GM12878 (cell line): ENCODE measurements at regions not wholly inside any gene's neighbourhood (a gene's known extent, or its start where the extent isn't known, plus 50 kb on each side); places are given as distances from the start of the nearest gene placed in this dataset.

Source experiments
- ATAC-seq: fragments of 200-7000 bp; cut with Tn5 transposase; 3 replicates; pipeline ENCODE4 v1.9.1; 2020; ENCODE audit warnings: mild to moderate bottlenecking, moderate library complexity
- BruUV-seq: library from RNA; stranded (reverse); fragments of 400-500 nt; replicated peaks from 2 replicates; lab custom pipeline; 2021; lab: Mats Ljungman, UMichigan
- CTCF ChIA-PET: fragments of 300-600 bp; sonication (Branson Sonifier 250); formaldehyde crosslinking; extraction: SDS; loops from one replicate; lab custom pipeline; 2021; ENCODE audit warnings: inconsistent platforms; lab: Yijun Ruan, JAX
- POLR2A ChIA-PET: fragments of 350-600 bp; formaldehyde crosslinking; extraction: SDS; loops from one replicate; lab custom pipeline; 2021; ENCODE audit warnings: inconsistent platforms; lab: Charles Lee
- RAD21 ChIA-PET: fragments of 300-600 bp; sonication (Branson Sonifier 250); formaldehyde crosslinking; loops from one replicate; lab custom pipeline; 2023; ENCODE audit warnings: antibody characterized with exemption; ENCODE audit not compliant: unreplicated experiment; lab: Charles Lee
- SMC1A ChIA-PET: fragments of 300-600 bp; sonication (Branson Sonifier 250); formaldehyde crosslinking; loops from one replicate; lab custom pipeline; 2023; ENCODE audit not compliant: unreplicated experiment, uncharacterized antibody; lab: Charles Lee
- DNase-seq: peaks from one replicate; pipeline ENCODE4 v3.0.0-alpha.2; 2011; ENCODE audit warnings: low read depth, low spot score
- FAIRE-seq: peaks from 3 replicates; lab custom pipeline; 2011; peaks lifted over from hg19 to GRCh38; lab: Jason Lieb, UNC
- H2AFZ ChIP-seq: 2 replicates; pipeline ENCODE4 v1.6.0; 2011; ENCODE audit warnings: low read depth, low read length, control low read depth; ENCODE audit not compliant: control insufficient read depth
- H3K27ac ChIP-seq: 2 replicates; pipeline ENCODE4 v1.5.1; 2011; ENCODE audit warnings: control low read depth; ENCODE audit not compliant: control insufficient read depth, insufficient read depth
- H3K27me3 ChIP-seq, 2 experiments: replicated peaks in 1 of 2; 2 replicates each; pipeline versions ENCODE4 v1.6.0 to v1.6.1; 2011; ENCODE audit warnings: low read length in 1 of 2; ENCODE audit not compliant: control insufficient read depth in 2 of 2, insufficient read depth in 2 of 2
- H3K36me3 ChIP-seq, 2 experiments: 2 replicates each; pipeline ENCODE4 v1.5.1; 2011; ENCODE audit warnings: low read length in 1 of 2; ENCODE audit not compliant: control insufficient read depth in 2 of 2, insufficient read depth in 2 of 2
- H3K4me1 ChIP-seq: 2 replicates; pipeline ENCODE4 v1.6.1; 2011; ENCODE audit warnings: mild to moderate bottlenecking, low read length, moderate library complexity, mixed read lengths; ENCODE audit not compliant: control insufficient read depth, insufficient read depth
- H3K4me2 ChIP-seq: 2 replicates; pipeline ENCODE4 v1.6.0; 2011; ENCODE audit warnings: control low read depth; ENCODE audit not compliant: control insufficient read depth, insufficient read depth
- H3K4me3 ChIP-seq: fragments of 200-600 bp; sonication (generic); 2 replicates; pipeline ENCODE4 v1.5.1; 2016
- H3K79me2 ChIP-seq: 2 replicates; pipeline ENCODE4 v1.6.0; 2011; ENCODE audit warnings: low read length; ENCODE audit not compliant: control insufficient read depth, insufficient read depth
- H3K9ac ChIP-seq: 2 replicates; pipeline ENCODE4 v1.8.0; 2011; ENCODE audit warnings: low read length, control low read depth, mixed read lengths; ENCODE audit not compliant: control insufficient read depth, insufficient read depth
- H3K9me3 ChIP-seq: replicated peaks from 3 replicates; pipeline ENCODE4 v1.5.1; 2011; ENCODE audit warnings: mild to moderate bottlenecking, low read length; ENCODE audit not compliant: control insufficient read depth, insufficient read depth
- H4K20me1 ChIP-seq: 2 replicates; pipeline ENCODE4 v1.6.0; 2011; ENCODE audit not compliant: control insufficient read depth, insufficient read depth
- BRCA1 ChIP-seq: IDR thresholded peaks from 2 replicates; pipeline ENCODE4 v1.6.1; 2011; ENCODE audit warnings: low read depth, low read length, improper control_type of control experiment
- FOXM1 ChIP-seq: IDR thresholded peaks from 2 replicates; pipeline ENCODE4 v1.6.1; 2012; ENCODE audit warnings: low read depth, mild to moderate bottlenecking, inconsistent platforms, low read length, moderate library complexity
- NFYB ChIP-seq: IDR thresholded peaks from 2 replicates; pipeline ENCODE4 v1.6.1; 2011; ENCODE audit warnings: low read depth, mild to moderate bottlenecking, low read length, improper control_type of control experiment, moderate library complexity; ENCODE audit not compliant: insufficient read depth
- SIX5 ChIP-seq: IDR thresholded peaks from 2 replicates; pipeline ENCODE4 v1.6.1; 2011; ENCODE audit warnings: mild to moderate bottlenecking, low read depth, low read length, moderate library complexity; ENCODE audit not compliant: severe bottlenecking
- SMC3 ChIP-seq: IDR thresholded peaks from 2 replicates; pipeline ENCODE4 v1.6.1; 2011; ENCODE audit warnings: low read length, improper control_type of control experiment, borderline replicate concordance
- ZNF24 ChIP-seq: fragments of 450-650 bp; IDR thresholded peaks from 2 replicates; pipeline ENCODE4 v1.6.1; 2017; ENCODE audit warnings: antibody characterized with exemption, mild to moderate bottlenecking
- WGBS: methylation state at CpG from one replicate; pipeline ENCODE4 v1.1.6; 2016; ENCODE audit warnings: low lambda C conversion rate; ENCODE audit not compliant: insufficient replicate concordance, insufficient coverage; ENCODE audit errors: missing lambda C conversion rate; 5-methylcytosine and 5-hydroxymethylcytosine counted together
- in situ Hi-C: fragments of 300-500 bp; cut with MboI; formaldehyde crosslinking; loops from 9 replicates; pipeline ENCODE4 v1.14.3; 2018; ENCODE audit warnings: mixed read lengths
- intact Hi-C: fragments of 100-400 bp; cut with micrococcal nuclease; formaldehyde crosslinking; loops from one replicate; pipeline ENCODE4 v1.14.2; 2022; ENCODE audit not compliant: unreplicated experiment
- TF ChIP-seq, protein P1 (sequence below): IDR thresholded peaks from 2 replicates; pipeline ENCODE4 v1.6.1; 2012; ENCODE audit warnings: low read depth, low read length, improper control_type of control experiment
- TF ChIP-seq, protein P2 (sequence below): fragments of 150-350 bp; IDR thresholded peaks from 2 replicates; pipeline ENCODE4 v1.6.1; 2014; ENCODE audit warnings: mild to moderate bottlenecking, low read depth, low read length
- TF ChIP-seq, protein P3 (sequence below): IDR thresholded peaks from 2 replicates; pipeline ENCODE4 v1.6.1; 2011; ENCODE audit warnings: borderline replicate concordance, low read depth, mild to moderate bottlenecking, moderate library complexity, mixed read lengths, low read length; ENCODE audit not compliant: insufficient read depth; ENCODE audit errors: extremely low read length
- TF ChIP-seq, protein P4 (sequence below): IDR thresholded peaks from 2 replicates; pipeline ENCODE4 v1.6.1; 2012; ENCODE audit warnings: low read depth, low read length, improper control_type of control experiment
- TF ChIP-seq, protein P5 (sequence below): fragments of 450-650 bp; IDR thresholded peaks from 2 replicates; pipeline ENCODE4 v1.6.1; 2017; ENCODE audit warnings: antibody characterized with exemption, mild to moderate bottlenecking, moderate library complexity

DNA sequence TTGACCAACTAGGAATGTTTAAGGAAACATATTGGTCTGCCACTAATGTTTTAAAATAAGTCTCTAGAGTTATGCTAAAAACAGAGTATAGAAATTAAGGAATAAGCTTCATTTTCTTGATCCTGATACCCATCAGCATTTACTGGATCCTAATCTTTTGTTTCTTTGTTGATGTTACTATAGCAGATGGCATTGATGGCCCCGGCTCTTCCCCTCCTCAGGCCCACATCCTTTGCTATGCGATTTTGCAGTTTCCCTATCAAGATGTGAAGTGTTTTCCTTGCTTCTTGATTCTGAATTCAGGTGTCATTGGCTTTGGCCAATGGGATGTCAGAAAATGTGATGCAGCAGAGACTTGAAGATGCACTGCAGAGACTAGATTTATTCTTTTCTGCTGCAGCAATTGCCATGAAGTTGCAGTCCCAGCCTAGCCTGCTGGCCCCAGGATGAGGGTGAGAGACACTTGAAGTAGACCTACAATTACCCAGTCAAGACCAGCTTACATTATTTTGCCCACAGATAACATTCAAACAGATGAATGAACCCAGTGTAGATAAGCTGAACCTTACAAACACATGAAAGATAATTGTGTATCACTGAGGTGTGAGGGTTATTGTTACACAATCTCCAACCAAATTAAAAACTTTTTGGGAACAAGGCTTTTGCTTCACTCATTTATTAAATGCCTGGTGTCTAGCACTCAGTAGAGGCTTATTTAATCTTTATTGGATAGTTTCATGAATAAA is 115.2 kb upstream of the ITGA4 start:
- Histone ChIP-seq H2AFZ (no peak overlapping the region), H3K9me3 (no peaks in the 10 kb centered on the region), H3K27me3 (no peaks in the 10 kb centered on the region), H3K4me3 (no peak overlapping the region), H3K4me1 (no peaks in the 10 kb centered on the region), H3K9ac (no peak overlapping the region), H3K4me2 (no peak overlapping the region), H3K27ac (no peak overlapping the region), H3K36me3 (no peaks in the 10 kb centered on the region), H3K79me2 (no peaks in the 10 kb centered on the region), H4K20me1 (no peaks in the 10 kb centered on the region)
- BruUV-seq = no TSS peak
- FAIRE-seq = no peak
- intact Hi-C loops = no loop called here
- no peak for DNase-seq
- ATAC-seq = no peak
- TF ChIP-seq SIX5 (no peak), SMC3 (no peak), NFYB (no peak), FOXM1 (no peak), ZNF24 (no peak), BRCA1 (no peak)
- TF ChIP-seq, protein P1, sequence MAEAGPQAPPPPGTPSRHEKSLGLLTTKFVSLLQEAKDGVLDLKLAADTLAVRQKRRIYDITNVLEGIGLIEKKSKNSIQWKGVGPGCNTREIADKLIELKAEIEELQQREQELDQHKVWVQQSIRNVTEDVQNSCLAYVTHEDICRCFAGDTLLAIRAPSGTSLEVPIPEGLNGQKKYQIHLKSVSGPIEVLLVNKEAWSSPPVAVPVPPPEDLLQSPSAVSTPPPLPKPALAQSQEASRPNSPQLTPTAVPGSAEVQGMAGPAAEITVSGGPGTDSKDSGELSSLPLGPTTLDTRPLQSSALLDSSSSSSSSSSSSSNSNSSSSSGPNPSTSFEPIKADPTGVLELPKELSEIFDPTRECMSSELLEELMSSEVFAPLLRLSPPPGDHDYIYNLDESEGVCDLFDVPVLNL = no peak
- TF ChIP-seq, protein P2, sequence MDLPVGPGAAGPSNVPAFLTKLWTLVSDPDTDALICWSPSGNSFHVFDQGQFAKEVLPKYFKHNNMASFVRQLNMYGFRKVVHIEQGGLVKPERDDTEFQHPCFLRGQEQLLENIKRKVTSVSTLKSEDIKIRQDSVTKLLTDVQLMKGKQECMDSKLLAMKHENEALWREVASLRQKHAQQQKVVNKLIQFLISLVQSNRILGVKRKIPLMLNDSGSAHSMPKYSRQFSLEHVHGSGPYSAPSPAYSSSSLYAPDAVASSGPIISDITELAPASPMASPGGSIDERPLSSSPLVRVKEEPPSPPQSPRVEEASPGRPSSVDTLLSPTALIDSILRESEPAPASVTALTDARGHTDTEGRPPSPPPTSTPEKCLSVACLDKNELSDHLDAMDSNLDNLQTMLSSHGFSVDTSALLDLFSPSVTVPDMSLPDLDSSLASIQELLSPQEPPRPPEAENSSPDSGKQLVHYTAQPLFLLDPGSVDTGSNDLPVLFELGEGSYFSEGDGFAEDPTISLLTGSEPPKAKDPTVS = no peak
- TF ChIP-seq, protein P3, sequence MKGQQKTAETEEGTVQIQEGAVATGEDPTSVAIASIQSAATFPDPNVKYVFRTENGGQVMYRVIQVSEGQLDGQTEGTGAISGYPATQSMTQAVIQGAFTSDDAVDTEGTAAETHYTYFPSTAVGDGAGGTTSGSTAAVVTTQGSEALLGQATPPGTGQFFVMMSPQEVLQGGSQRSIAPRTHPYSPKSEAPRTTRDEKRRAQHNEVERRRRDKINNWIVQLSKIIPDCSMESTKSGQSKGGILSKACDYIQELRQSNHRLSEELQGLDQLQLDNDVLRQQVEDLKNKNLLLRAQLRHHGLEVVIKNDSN = no peak
- TF ChIP-seq, protein P4, sequence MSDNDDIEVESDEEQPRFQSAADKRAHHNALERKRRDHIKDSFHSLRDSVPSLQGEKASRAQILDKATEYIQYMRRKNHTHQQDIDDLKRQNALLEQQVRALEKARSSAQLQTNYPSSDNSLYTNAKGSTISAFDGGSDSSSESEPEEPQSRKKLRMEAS = no peak
- TF ChIP-seq, protein P5, sequence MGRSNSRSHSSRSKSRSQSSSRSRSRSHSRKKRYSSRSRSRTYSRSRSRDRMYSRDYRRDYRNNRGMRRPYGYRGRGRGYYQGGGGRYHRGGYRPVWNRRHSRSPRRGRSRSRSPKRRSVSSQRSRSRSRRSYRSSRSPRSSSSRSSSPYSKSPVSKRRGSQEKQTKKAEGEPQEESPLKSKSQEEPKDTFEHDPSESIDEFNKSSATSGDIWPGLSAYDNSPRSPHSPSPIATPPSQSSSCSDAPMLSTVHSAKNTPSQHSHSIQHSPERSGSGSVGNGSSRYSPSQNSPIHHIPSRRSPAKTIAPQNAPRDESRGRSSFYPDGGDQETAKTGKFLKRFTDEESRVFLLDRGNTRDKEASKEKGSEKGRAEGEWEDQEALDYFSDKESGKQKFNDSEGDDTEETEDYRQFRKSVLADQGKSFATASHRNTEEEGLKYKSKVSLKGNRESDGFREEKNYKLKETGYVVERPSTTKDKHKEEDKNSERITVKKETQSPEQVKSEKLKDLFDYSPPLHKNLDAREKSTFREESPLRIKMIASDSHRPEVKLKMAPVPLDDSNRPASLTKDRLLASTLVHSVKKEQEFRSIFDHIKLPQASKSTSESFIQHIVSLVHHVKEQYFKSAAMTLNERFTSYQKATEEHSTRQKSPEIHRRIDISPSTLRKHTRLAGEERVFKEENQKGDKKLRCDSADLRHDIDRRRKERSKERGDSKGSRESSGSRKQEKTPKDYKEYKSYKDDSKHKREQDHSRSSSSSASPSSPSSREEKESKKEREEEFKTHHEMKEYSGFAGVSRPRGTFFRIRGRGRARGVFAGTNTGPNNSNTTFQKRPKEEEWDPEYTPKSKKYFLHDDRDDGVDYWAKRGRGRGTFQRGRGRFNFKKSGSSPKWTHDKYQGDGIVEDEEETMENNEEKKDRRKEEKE = no peak
- 97% methylated on average over 2 of the region's 2 CpGs for WGBS
- CTCF ChIA-PET = interaction anchor here (0.6 to 2.2 kb wide), 5 partner anchors 10 to 257 kb away, joined by 3 to 5 read pairs (median 4); no protein-coding TSS in a partner anchor
- RAD21 ChIA-PET = interaction anchor here (0.9 to 1.2 kb wide), 9 partner anchors 10 to 116 kb away, joined by 3 to 4 read pairs (median 3); no protein-coding TSS in a partner anchor
- in situ Hi-C loops = no loop called here
- POLR2A ChIA-PET = interaction anchor here (1.2 kb wide), 1 partner anchor 10 kb away, joined by 3 read pairs; no protein-coding TSS in a partner anchor
- SMC1A ChIA-PET = interaction anchor here (0.6 to 5.1 kb wide), 12 partner anchors 12 to 233 kb away, joined by 3 to 37 read pairs (median 4); no protein-coding TSS in a partner anchor
